SK-N-MC (cell line): ENCODE measurements at regions not wholly inside any gene's neighbourhood (a gene's known extent, or its start where the extent isn't known, plus 50 kb on each side); places are given as distances from the start of the nearest gene placed in this dataset.

Source experiments
- EZH2 ChIP-seq: fragments of 200-600 bp; sonication (generic); IDR thresholded peaks from one replicate; pipeline ENCODE4 v1.6.1; 2017; ENCODE audit warnings: antibody characterized with exemption
- FOXP2 ChIP-seq: optimal IDR thresholded peaks from 2 replicates; pipeline ENCODE3; 2011; ENCODE audit warnings: mild to moderate bottlenecking, moderate library complexity; ENCODE audit not compliant: insufficient read depth; ENCODE audit errors: extremely low read length, control extremely low read depth
- POLR2AphosphoS5 ChIP-seq: IDR thresholded peaks from 2 replicates; pipeline ENCODE4 v1.6.1; 2012; ENCODE audit warnings: mild to moderate bottlenecking, low read depth, low read length, borderline replicate concordance

DNA sequence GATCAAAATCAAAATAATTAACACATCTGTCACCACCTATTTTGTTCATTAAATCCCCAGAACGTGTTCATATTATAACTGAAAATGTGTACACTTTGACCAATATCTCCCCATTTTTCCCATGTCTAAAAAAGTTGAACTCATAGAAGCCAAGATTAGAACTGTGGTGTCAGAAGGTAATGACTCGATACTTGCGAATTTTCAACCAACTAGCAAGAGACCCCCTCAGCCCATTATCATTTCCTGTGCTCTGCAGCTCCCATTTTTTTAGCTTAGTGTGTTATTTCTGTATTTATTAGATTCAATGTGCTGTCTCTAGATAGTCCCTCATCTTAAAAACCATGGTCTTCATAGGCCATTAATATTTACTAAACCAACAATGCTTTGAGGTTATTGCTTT is 248.7 kb upstream of the PIK3C3 start:
- no peak for TF ChIP-seq POLR2AphosphoS5
- no peak for TF ChIP-seq EZH2
- TF ChIP-seq FOXP2: no peak
